ENCODE measurements at regions not wholly inside any gene's neighbourhood (a gene's known extent, or its start where the extent isn't known, plus 50 kb on each side); places are given as distances from the start of the nearest gene placed in this dataset.

GRCh38 chr13:76351541-76352229 lies 534.5 kb downstream of the KCTD12 start:
- TF ChIP-seq CTCF (IDR thresholded peaks at IDR 0.05) = no peak
- Mint-ChIP-seq H3K9me3 (ENCODE audit: unreplicated experiment) (no peaks in the 10 kb centered on the region), H3K27ac (ENCODE audit: unreplicated experiment) (no peak overlapping the region), H3K4me1 (ENCODE audit: unreplicated experiment) (no peaks in the 10 kb centered on the region), H3K4me3 (ENCODE audit: unreplicated experiment) (no peak overlapping the region), H3K27me3 (ENCODE audit: unreplicated experiment) (peaks cover 23% of the 10 kb centered on the region), H3K36me3 (ENCODE audit: unreplicated experiment) (no peaks in the 10 kb centered on the region)
- no peak for DNase-seq (ENCODE audit: extremely low spot score, unreplicated experiment)

- TF ChIP-seq CTCF (IDR thresholded peaks at IDR 0.05) = no peak
- no peaks in the 10 kb centered on the region for H3K9me3 Mint-ChIP-seq (ENCODE audit: unreplicated experiment)
- no peak overlapping the region for H3K4me3 Mint-ChIP-seq (ENCODE audit: unreplicated experiment)
- H3K27me3 Mint-ChIP-seq (ENCODE audit: unreplicated experiment) = peaks cover 35% of the 10 kb centered on the region
- H3K4me1 Mint-ChIP-seq (ENCODE audit: unreplicated experiment) = no peaks in the 10 kb centered on the region
- no peaks in the 10 kb centered on the region for H3K36me3 Mint-ChIP-seq (ENCODE audit: unreplicated experiment)
- no peak overlapping the region for H3K27ac Mint-ChIP-seq (ENCODE audit: unreplicated experiment)
- DNase-seq (ENCODE audit: extremely low spot score, unreplicated experiment) = no peak
These were observed 535.8 kb downstream of the KCTD12 start for GRCh38 chr13:76350399-76350798.

DNA sequence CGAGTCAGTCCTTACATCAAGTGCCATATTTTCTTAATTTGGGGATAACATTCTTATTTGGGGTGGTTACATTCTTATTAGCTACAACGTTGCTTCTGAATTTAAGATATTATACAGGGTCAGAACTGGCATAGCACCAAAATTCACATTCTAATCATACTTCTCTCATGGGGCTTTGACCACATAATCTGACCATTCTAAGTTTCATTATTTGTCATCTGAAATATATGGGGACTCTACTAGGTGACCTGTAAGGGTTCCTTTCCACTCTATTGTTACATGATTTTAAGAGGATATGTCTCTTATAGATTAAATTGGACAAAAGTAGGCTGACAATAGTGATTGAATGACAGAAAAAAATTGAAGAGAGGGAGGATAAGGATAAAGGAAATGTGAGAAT lies 536.5 kb downstream of the KCTD12 start:
- DNase-seq (ENCODE audit: extremely low spot score, unreplicated experiment) = no peak
- no peaks in the 10 kb centered on the region for H3K4me1 Mint-ChIP-seq (ENCODE audit: unreplicated experiment)
- peaks cover 34% of the 10 kb centered on the region for H3K27me3 Mint-ChIP-seq (ENCODE audit: unreplicated experiment)
- no peak overlapping the region for H3K4me3 Mint-ChIP-seq (ENCODE audit: unreplicated experiment)
- no peak for TF ChIP-seq CTCF (IDR thresholded peaks at IDR 0.05)
- H3K27ac Mint-ChIP-seq (ENCODE audit: unreplicated experiment) = no peak overlapping the region
- peaks cover 1% of the 10 kb centered on the region for H3K9me3 Mint-ChIP-seq (ENCODE audit: unreplicated experiment)
- no peaks in the 10 kb centered on the region for H3K36me3 Mint-ChIP-seq (ENCODE audit: unreplicated experiment)

DNA sequence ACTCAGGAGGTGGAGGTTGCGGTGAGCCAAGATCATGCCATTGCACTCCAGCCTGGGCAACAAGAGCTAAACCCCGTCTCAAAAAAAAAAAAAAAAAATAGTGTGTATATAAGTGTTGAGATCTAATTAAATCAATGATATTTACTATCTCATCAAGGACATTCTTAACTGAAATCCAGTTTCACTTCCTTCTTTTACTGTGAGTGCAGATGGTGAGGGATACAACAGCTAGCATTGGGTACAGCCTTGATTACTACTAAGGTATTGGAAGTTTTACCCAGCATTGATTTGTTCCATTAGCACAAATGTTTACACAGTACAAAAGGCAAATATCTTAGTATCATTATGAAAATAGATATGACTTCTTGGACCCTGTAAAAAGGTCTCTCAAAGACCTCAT lies 546.6 kb downstream of the KCTD12 start:
- DNase-seq (ENCODE audit: extremely low spot score, unreplicated experiment) = no peak
- Mint-ChIP-seq H3K27ac (ENCODE audit: unreplicated experiment) (no peak overlapping the region), H3K4me3 (ENCODE audit: unreplicated experiment) (no peak overlapping the region), H3K4me1 (ENCODE audit: unreplicated experiment) (no peaks in the 10 kb centered on the region), H3K9me3 (ENCODE audit: unreplicated experiment) (peaks cover 10% of the 10 kb centered on the region), H3K36me3 (ENCODE audit: unreplicated experiment) (no peaks in the 10 kb centered on the region), H3K27me3 (ENCODE audit: unreplicated experiment) (peaks cover 33% of the 10 kb centered on the region)
- TF ChIP-seq CTCF (IDR thresholded peaks at IDR 0.05) = no peak

GRCh38 chr13:76338003-76338402 lies 548.2 kb downstream of the KCTD12 start:
- no peak overlapping the region for H3K27ac Mint-ChIP-seq (ENCODE audit: unreplicated experiment)
- peaks cover 30% of the 10 kb centered on the region for H3K27me3 Mint-ChIP-seq (ENCODE audit: unreplicated experiment)
- no peaks in the 10 kb centered on the region for H3K9me3 Mint-ChIP-seq (ENCODE audit: unreplicated experiment)
- no peak for TF ChIP-seq CTCF (IDR thresholded peaks at IDR 0.05)
- H3K4me1 Mint-ChIP-seq (ENCODE audit: unreplicated experiment) = peaks cover 2% of the 10 kb centered on the region
- H3K36me3 Mint-ChIP-seq (ENCODE audit: unreplicated experiment) = no peaks in the 10 kb centered on the region
- no peak for DNase-seq (ENCODE audit: extremely low spot score, unreplicated experiment)
- no peak overlapping the region for H3K4me3 Mint-ChIP-seq (ENCODE audit: unreplicated experiment)
